Kidney (tissue), 13 donors: ENCODE measurements at regions not wholly inside any gene's neighbourhood (a gene's known extent, or its start where the extent isn't known, plus 50 kb on each side); places are given as distances from the start of the nearest gene placed in this dataset.

Experiments
- DNase-seq, 5 donors: peaks; one replicate each; pipeline ENCODE4 v3.0.0-alpha.2; 2013 to 2020
- FAIRE-seq: peaks from 2 replicates; lab custom pipeline; 2012; peaks lifted over from hg19 to GRCh38; lab: Jason Lieb, UNC
- H3K27ac ChIP-seq, 2 donors: one replicate each; pipeline ENCODE4 v1.7.0; 2013; ENCODE audit warnings: low read depth in 2 of 2, low read length in 2 of 2, inconsistent platforms in 1 of 2
- H3K27me3 ChIP-seq: one replicate; pipeline ENCODE4 v1.7.1; 2013; ENCODE audit warnings: low read length, inconsistent platforms; ENCODE audit not compliant: control insufficient read depth, insufficient read depth
- H3K36me3 ChIP-seq, 3 donors: one replicate each; pipeline versions ENCODE4 v1.7.0 to v1.7.1; 2013; ENCODE audit warnings: low read length in 3 of 3, control low read depth in 1 of 3, inconsistent platforms in 1 of 3; ENCODE audit not compliant: insufficient read depth in 3 of 3, control insufficient read depth in 2 of 3
- H3K4me1 ChIP-seq, 3 donors: one replicate each; pipeline versions ENCODE4 v1.7.0 to v1.7.1; 2013; ENCODE audit warnings: low read length in 3 of 3, inconsistent platforms in 1 of 3, low read depth in 1 of 3; ENCODE audit not compliant: control insufficient read depth in 2 of 3, insufficient read depth in 2 of 3
- H3K4me3 ChIP-seq, 3 donors: one replicate each; pipeline versions ENCODE4 v1.7.0 to v1.8.1; 2013; ENCODE audit warnings: low read length in 3 of 3, control low read depth in 1 of 3, inconsistent platforms in 1 of 3
- H3K9ac ChIP-seq, 3 donors: one replicate each; pipeline versions ENCODE4 v1.7.0 to v1.7.1; 2013; ENCODE audit warnings: low read length in 3 of 3, control low read depth in 1 of 3, inconsistent platforms in 1 of 3
- H3K9me3 ChIP-seq, 3 donors: one replicate each; pipeline versions ENCODE4 v1.7.0 to v1.7.1; 2013; ENCODE audit warnings: low read length in 3 of 3, control low read depth in 1 of 3, inconsistent platforms in 1 of 3; ENCODE audit not compliant: control insufficient read depth in 2 of 3, insufficient read depth in 1 of 3
- CTCF ChIP-seq: IDR thresholded peaks from 3 replicates; pipeline ENCODE4 v1.5.1; 2012; ENCODE audit warnings: mild to moderate bottlenecking, moderate library complexity, borderline replicate concordance; ENCODE audit not compliant: insufficient read depth; ENCODE audit errors: extremely low read depth
- intact Hi-C: fragments of 100-400 bp; cut with DNase I; formaldehyde crosslinking; loops from one replicate; pipeline ENCODE4 v1.11.1; 2022
- donor health status: control.
- donor health status: control.
- donor health status: control.
- donor health status: control.
- donor health status: control.
- donor health status: DM: yes; HTN: yes; CAD: no.
- donor health status: Normal renal cell carcinoma (clear cell type).

- intact Hi-C loops = no loop called here
- no peak overlapping the region for H3K9ac ChIP-seq
- no peaks in the 10 kb centered on the region for H3K27me3 ChIP-seq
- DNase-seq (no peak), FAIRE-seq (no peak)
- H3K36me3 ChIP-seq = no peaks in the 10 kb centered on the region
- no peak overlapping the region for H3K4me3 ChIP-seq
- no peak for TF ChIP-seq CTCF
- H3K9me3 ChIP-seq = no peaks in the 10 kb centered on the region
- H3K4me1 ChIP-seq = no peaks in the 10 kb centered on the region
- no peak overlapping the region for H3K27ac ChIP-seq
These were observed 151.4 kb downstream of the ACKR3 start for GRCh38 chr2:236720974-236721540.

- H3K36me3 ChIP-seq = no peaks in the 10 kb centered on the region
- H3K4me1 ChIP-seq = no peaks in the 10 kb centered on the region
- intact Hi-C loops = no loop called here
- no peak overlapping the region for H3K27ac ChIP-seq
- no peaks in the 10 kb centered on the region for H3K9me3 ChIP-seq
- H3K9ac ChIP-seq = no peak overlapping the region
- no peak for TF ChIP-seq CTCF
- H3K4me3 ChIP-seq = no peak overlapping the region
- H3K27me3 ChIP-seq = no peaks in the 10 kb centered on the region
- no peak for FAIRE-seq
- no peak for DNase-seq
These were observed 154.6 kb downstream of the ACKR3 start for GRCh38 chr2:236724200-236724599.

- Histone ChIP-seq H3K36me3 (no peaks in the 10 kb centered on the region), H3K9me3 (no peaks in the 10 kb centered on the region), H3K4me3 (no peak overlapping the region), H3K27me3 (no peaks in the 10 kb centered on the region), H3K4me1 (peaks cover 0 to 5% (median 2%) of the 10 kb centered on the region in 3 donors), H3K9ac (no peak overlapping the region), H3K27ac (no peak overlapping the region)
- intact Hi-C loops = no loop called here
- TF ChIP-seq CTCF = no peak
- DNase-seq (no peak), FAIRE-seq (no peak)
These were observed 157.3 kb downstream of the ACKR3 start for GRCh38 chr2:236726701-236727450.
